Calu3 (cell line): ENCODE measurements at regions not wholly inside any gene's neighbourhood (a gene's known extent, or its start where the extent isn't known, plus 50 kb on each side); places are given as distances from the start of the nearest gene placed in this dataset.

Experiments
- BruUV-seq: library from RNA; stranded (reverse); fragments of 400-500 nt; replicated peaks from 2 replicates; lab custom pipeline; 2021; lab: Mats Ljungman, UMichigan
- CTCF ChIA-PET: fragments of 300-600 bp; sonication (Branson Sonifier 250); formaldehyde crosslinking; loops from one replicate; lab custom pipeline; 2022; ENCODE audit warnings: antibody characterized with exemption; lab: Charles Lee
- DNase-seq: peaks from one replicate; pipeline ENCODE4 v3.0.0; 2022
- H3K27ac Mint-ChIP-seq: one replicate; pipeline ENCODE4 v1.8.0; 2022; ENCODE audit warnings: mixed read lengths; ENCODE audit not compliant: unreplicated experiment
- H3K27me3 Mint-ChIP-seq: one replicate; pipeline ENCODE4 v1.8.0; 2022; ENCODE audit warnings: mixed read lengths; ENCODE audit not compliant: unreplicated experiment
- H3K36me3 Mint-ChIP-seq: one replicate; pipeline ENCODE4 v1.8.0; 2022; ENCODE audit warnings: mild to moderate bottlenecking, moderate library complexity, mixed read lengths; ENCODE audit not compliant: insufficient read depth, unreplicated experiment
- H3K4me1 Mint-ChIP-seq: one replicate; pipeline ENCODE4 v1.8.0; 2022; ENCODE audit warnings: mild to moderate bottlenecking, low read depth, mixed read lengths; ENCODE audit not compliant: unreplicated experiment
- H3K4me3 Mint-ChIP-seq: one replicate; pipeline ENCODE4 v1.8.0; 2022; ENCODE audit warnings: mild to moderate bottlenecking, low read depth, moderate library complexity, mixed read lengths; ENCODE audit not compliant: unreplicated experiment
- H3K9me3 Mint-ChIP-seq: one replicate; pipeline ENCODE4 v1.8.0; 2022; ENCODE audit warnings: low read depth, mixed read lengths; ENCODE audit not compliant: unreplicated experiment
- intact Hi-C: fragments of 100-400 bp; cut with micrococcal nuclease; formaldehyde crosslinking; loops from one replicate; pipeline ENCODE4 v1.10.0; 2022; ENCODE audit not compliant: unreplicated experiment
- TF ChIP-seq, protein P1 (sequence below): fragments of 200-600 bp; IDR thresholded peaks from one replicate; pipeline ENCODE4 v1.8.0; 2022; ENCODE audit warnings: antibody characterized with exemption; ENCODE audit not compliant: unreplicated experiment

DNA sequence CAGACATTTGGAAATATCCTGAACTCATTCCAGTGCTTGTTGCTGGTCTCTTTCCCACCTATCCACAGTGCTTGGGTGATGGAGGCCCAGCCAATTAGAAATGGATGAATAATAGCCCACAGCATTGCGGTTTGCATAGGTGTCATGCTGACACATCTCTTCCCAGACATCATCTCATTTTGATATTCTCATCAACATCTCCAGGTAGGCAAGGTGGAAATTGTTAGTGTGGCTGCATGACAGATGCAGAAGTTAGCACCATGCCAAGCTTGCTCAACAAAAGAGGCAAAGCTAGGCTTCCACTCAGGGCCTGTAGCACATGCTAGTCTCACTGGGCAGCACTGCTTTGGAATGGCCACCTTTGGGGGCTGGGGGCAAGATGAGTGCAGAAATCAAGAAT lies 1118.9 kb downstream of the VRK1 start:
- Mint-ChIP-seq H3K9me3 (peaks cover 2% of the 10 kb centered on the region), H3K27me3 (no peaks in the 10 kb centered on the region), H3K36me3 (no peaks in the 10 kb centered on the region), H3K4me3 (no peak overlapping the region), H3K4me1 (no peaks in the 10 kb centered on the region), H3K27ac (no peak overlapping the region)
- CTCF ChIA-PET, result no interaction called here
- intact Hi-C loops, result no loop called here
- TF ChIP-seq, protein P1, sequence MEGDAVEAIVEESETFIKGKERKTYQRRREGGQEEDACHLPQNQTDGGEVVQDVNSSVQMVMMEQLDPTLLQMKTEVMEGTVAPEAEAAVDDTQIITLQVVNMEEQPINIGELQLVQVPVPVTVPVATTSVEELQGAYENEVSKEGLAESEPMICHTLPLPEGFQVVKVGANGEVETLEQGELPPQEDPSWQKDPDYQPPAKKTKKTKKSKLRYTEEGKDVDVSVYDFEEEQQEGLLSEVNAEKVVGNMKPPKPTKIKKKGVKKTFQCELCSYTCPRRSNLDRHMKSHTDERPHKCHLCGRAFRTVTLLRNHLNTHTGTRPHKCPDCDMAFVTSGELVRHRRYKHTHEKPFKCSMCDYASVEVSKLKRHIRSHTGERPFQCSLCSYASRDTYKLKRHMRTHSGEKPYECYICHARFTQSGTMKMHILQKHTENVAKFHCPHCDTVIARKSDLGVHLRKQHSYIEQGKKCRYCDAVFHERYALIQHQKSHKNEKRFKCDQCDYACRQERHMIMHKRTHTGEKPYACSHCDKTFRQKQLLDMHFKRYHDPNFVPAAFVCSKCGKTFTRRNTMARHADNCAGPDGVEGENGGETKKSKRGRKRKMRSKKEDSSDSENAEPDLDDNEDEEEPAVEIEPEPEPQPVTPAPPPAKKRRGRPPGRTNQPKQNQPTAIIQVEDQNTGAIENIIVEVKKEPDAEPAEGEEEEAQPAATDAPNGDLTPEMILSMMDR, result no peak
- no peak for DNase-seq
- no TSS peak for BruUV-seq

DNA sequence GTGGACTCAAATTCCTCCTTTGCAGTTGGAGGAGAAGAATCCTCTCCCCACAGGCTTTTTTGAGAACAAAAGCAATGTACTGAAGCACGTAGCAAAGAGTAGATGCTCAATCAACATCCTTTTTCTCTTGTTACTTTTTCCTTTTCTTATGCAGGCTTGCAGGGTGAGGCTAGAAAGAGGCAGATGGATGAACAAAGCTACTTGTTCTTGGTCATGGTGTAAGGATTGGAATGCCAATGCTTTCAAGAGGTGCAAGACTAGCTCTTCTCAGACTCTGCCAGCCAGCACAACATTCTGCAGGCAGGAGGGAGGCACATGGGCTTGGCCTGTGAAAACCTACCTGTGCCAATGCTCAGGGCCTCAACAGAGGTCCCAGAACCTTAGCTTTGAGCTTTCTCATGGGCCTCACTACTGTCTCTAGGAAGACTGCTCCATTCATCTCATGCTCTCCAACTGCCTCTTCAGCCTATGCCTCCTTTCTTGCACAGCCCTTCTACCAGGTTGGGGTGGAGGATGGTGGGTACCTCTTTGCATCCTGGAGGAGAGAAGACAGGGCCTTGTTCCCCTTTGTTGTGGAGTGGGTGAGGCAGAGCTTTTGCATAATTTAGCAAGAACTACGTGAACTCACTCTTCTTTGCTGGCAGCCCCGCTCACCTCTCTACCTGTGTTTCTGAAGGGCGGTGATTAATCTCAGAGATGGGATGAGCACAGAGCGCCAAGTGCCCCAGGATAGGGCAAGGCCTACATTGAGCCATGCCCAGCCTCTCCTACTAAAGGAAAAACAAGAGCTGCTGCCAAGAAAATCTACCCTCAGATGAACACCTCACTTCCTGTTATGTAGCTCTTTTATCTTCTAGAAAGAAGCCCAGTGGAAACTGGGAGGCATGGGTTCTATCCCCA lies 1119.7 kb downstream of the VRK1 start:
- intact Hi-C loops, result no loop called here
- H3K36me3 Mint-ChIP-seq, result no peaks in the 10 kb centered on the region
- no peak for DNase-seq
- peaks cover 2% of the 10 kb centered on the region for H3K9me3 Mint-ChIP-seq
- TF ChIP-seq, protein P1, result no peak
- no peaks in the 10 kb centered on the region for H3K4me1 Mint-ChIP-seq
- no peak overlapping the region for H3K27ac Mint-ChIP-seq
- BruUV-seq, result no TSS peak
- H3K4me3 Mint-ChIP-seq, result no peak overlapping the region
- no peaks in the 10 kb centered on the region for H3K27me3 Mint-ChIP-seq
- CTCF ChIA-PET, result interaction anchor here (0.7 kb wide), 1 partner anchor 667 kb away, joined by 3 read pairs; no protein-coding TSS in a partner anchor

DNA sequence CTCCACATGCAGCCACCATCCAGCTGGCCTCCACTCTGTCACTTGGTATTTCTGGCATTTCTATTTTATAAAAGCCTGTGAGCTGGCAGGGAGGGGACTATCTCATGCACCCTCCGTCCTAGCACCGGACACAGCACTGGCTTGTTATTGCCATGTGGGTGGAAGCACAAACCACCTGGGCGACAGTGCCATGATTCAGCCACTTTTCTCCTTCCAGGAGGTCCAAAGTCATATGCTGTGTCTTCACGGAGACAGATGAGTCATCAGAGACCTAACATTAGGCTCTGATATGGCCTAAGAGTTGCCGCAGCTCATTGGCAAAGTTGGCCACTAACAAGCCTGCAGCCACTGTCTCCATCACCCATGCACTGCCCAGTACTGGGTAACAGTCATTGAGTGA lies 1123.0 kb downstream of the VRK1 start:
- H3K27ac Mint-ChIP-seq, result no peak overlapping the region
- intact Hi-C loops, result no loop called here
- H3K4me3 Mint-ChIP-seq, result no peak overlapping the region
- CTCF ChIA-PET, result no interaction called here
- DNase-seq, result no peak
- BruUV-seq, result no TSS peak
- H3K36me3 Mint-ChIP-seq, result peaks cover 5% of the 10 kb centered on the region
- TF ChIP-seq, protein P1, result no peak
- no peaks in the 10 kb centered on the region for H3K4me1 Mint-ChIP-seq
- no peaks in the 10 kb centered on the region for H3K27me3 Mint-ChIP-seq
- H3K9me3 Mint-ChIP-seq, result peaks cover 8% of the 10 kb centered on the region

DNA sequence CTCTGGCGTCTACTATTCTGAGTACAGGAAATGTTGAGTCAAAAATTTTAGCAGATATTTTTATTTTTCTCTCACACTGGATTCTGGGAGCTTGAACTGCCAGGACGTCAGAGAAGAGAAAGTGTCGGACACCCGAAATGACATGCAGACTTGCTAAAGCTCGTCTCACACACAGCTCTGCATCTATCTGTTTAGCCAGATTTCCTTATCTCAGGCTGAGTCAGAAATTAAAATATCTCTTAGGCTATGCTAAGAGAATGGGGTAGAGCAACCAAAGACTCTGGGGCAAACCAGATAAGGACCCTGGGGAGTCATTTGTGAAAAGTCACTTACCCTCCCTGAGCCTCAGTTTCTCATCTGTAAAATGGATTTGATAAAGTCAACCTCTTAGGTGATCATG lies 1124.1 kb downstream of the VRK1 start:
- BruUV-seq, result no TSS peak
- Mint-ChIP-seq H3K27ac (no peak overlapping the region), H3K27me3 (no peaks in the 10 kb centered on the region), H3K36me3 (peaks cover 5% of the 10 kb centered on the region), H3K4me1 (no peaks in the 10 kb centered on the region), H3K9me3 (peaks cover 8% of the 10 kb centered on the region), H3K4me3 (no peak overlapping the region)
- intact Hi-C loops, result no loop called here
- CTCF ChIA-PET, result no interaction called here
- DNase-seq, result no peak
- TF ChIP-seq, protein P1, result no peak
